Endothelial cell (in vitro differentiated cells): ENCODE measurements at regions not wholly inside any gene's neighbourhood (a gene's known extent, or its start where the extent isn't known, plus 50 kb on each side); places are given as distances from the start of the nearest gene placed in this dataset.

Experiments used
- DNase-seq: peaks from one replicate; pipeline ENCODE4 v3.0.0; 2021; ENCODE audit warnings: low spot score
- H3K27ac Mint-ChIP-seq: one replicate; pipeline ENCODE4 v1.8.0; 2021; ENCODE audit warnings: mixed read lengths, inconsistent platforms; ENCODE audit not compliant: unreplicated experiment
- H3K27me3 Mint-ChIP-seq: one replicate; pipeline ENCODE4 v1.8.0; 2021; ENCODE audit warnings: mild to moderate bottlenecking, moderate library complexity, mixed read lengths, inconsistent platforms; ENCODE audit not compliant: unreplicated experiment
- H3K36me3 Mint-ChIP-seq: one replicate; pipeline ENCODE4 v1.8.0; 2021; ENCODE audit warnings: mild to moderate bottlenecking, low read depth, mixed read lengths, inconsistent platforms; ENCODE audit not compliant: unreplicated experiment
- H3K4me1 Mint-ChIP-seq: one replicate; pipeline ENCODE4 v1.8.0; 2021; ENCODE audit warnings: mild to moderate bottlenecking, mixed read lengths, inconsistent platforms; ENCODE audit not compliant: unreplicated experiment
- H3K4me3 Mint-ChIP-seq: one replicate; pipeline ENCODE4 v1.8.0; 2021; ENCODE audit warnings: mild to moderate bottlenecking, mixed read lengths, inconsistent platforms; ENCODE audit not compliant: unreplicated experiment
- H3K9me3 Mint-ChIP-seq: one replicate; pipeline ENCODE4 v1.8.0; 2021; ENCODE audit warnings: mixed read lengths, inconsistent platforms; ENCODE audit not compliant: unreplicated experiment
- TF ChIP-seq, protein P1 (sequence below): fragments of 200-600 bp; sonication (generic); IDR thresholded peaks from one replicate; pipeline ENCODE4 v1.5.0; 2021; ENCODE audit warnings: antibody characterized with exemption; ENCODE audit not compliant: unreplicated experiment

- Mint-ChIP-seq H3K36me3 (no peaks in the 10 kb centered on the region), H3K4me3 (no peak overlapping the region), H3K27me3 (no peaks in the 10 kb centered on the region), H3K27ac (no peak overlapping the region), H3K4me1 (no peaks in the 10 kb centered on the region), H3K9me3 (no peaks in the 10 kb centered on the region)
- no peak for DNase-seq
- TF ChIP-seq, protein P1, sequence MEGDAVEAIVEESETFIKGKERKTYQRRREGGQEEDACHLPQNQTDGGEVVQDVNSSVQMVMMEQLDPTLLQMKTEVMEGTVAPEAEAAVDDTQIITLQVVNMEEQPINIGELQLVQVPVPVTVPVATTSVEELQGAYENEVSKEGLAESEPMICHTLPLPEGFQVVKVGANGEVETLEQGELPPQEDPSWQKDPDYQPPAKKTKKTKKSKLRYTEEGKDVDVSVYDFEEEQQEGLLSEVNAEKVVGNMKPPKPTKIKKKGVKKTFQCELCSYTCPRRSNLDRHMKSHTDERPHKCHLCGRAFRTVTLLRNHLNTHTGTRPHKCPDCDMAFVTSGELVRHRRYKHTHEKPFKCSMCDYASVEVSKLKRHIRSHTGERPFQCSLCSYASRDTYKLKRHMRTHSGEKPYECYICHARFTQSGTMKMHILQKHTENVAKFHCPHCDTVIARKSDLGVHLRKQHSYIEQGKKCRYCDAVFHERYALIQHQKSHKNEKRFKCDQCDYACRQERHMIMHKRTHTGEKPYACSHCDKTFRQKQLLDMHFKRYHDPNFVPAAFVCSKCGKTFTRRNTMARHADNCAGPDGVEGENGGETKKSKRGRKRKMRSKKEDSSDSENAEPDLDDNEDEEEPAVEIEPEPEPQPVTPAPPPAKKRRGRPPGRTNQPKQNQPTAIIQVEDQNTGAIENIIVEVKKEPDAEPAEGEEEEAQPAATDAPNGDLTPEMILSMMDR, result no peak
These were observed 441.9 kb upstream of the ADGRL4 start for GRCh38 chr1:79448426-79448825.

DNA sequence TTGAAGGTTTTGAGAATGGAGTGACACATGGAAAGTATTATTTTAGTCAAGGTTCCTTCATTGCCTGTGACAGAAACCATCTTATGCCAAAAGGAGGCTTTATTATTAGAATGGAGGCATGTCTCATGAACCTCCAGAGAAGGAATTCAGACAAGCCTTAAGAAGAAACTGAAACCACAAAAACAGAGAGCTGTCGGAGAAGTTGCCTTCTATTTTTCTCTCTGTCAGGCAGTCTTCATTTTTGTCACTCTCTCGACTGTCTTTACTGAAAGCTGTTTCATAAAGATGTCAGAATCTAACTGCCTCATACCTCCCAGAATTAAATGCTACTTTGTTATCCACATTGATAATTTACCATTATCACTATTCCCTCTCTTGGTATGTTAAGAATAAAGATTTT is 434.7 kb upstream of the ADGRL4 start:
- no peak for DNase-seq
- Mint-ChIP-seq H3K27ac (no peak overlapping the region), H3K4me3 (no peak overlapping the region)

DNA sequence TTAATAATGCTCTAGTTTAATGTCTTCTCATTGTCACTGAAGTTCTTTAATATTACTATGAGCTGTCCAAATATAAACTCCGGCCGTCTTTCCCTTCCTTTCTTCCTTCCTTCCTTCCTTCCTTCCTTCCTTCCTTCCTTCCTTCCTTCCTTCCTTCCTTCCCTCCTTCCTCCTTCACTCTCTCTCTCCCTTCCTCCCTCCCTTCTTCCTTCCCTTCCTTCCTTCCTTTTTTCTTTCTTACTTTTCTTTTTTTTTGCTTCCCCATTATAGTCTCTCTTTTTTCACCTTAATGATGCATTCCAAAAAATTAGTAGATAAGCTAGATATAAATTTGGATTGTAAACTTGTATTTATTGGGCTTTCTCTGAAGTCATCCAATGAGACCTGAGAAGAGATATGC is 431.0 kb upstream of the ADGRL4 start:
- Mint-ChIP-seq H3K4me3 (no peak overlapping the region), H3K9me3 (no peaks in the 10 kb centered on the region), H3K27ac (no peak overlapping the region), H3K4me1 (no peaks in the 10 kb centered on the region), H3K27me3 (no peaks in the 10 kb centered on the region), H3K36me3 (no peaks in the 10 kb centered on the region)
- no peak for DNase-seq
- TF ChIP-seq, protein P1, result no peak

More for the DNA sequence above, 434.7 kb upstream of the ADGRL4 start:
- Mint-ChIP-seq H3K9me3 (no peaks in the 10 kb centered on the region), H3K27me3 (no peaks in the 10 kb centered on the region), H3K4me1 (no peaks in the 10 kb centered on the region), H3K36me3 (no peaks in the 10 kb centered on the region)
- TF ChIP-seq, protein P1, result no peak

DNA sequence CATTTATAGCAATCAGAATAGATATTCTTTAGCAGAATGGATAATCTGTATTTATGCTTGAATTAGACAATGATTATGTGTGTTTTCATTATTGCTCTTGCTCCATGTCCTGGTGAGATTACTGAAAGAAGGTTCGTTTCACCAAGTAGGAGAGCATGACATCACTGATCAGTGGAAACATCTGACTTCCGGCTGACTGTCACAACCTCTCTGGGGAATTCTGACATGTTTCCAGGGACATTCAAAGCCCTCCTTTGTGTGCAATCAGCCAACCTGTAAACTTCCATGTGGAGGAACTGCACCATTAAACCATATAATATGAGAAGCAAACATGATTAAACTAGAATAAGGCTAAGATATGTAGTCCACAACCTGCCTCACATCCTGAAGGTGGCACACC is 424.8 kb upstream of the ADGRL4 start:
- H3K9me3 Mint-ChIP-seq, result no peaks in the 10 kb centered on the region
- TF ChIP-seq, protein P1, result no peak
- no peaks in the 10 kb centered on the region for H3K36me3 Mint-ChIP-seq
- no peak overlapping the region for H3K4me3 Mint-ChIP-seq
- no peak for DNase-seq
- H3K4me1 Mint-ChIP-seq, result no peaks in the 10 kb centered on the region
- no peak overlapping the region for H3K27ac Mint-ChIP-seq
- no peaks in the 10 kb centered on the region for H3K27me3 Mint-ChIP-seq

- Mint-ChIP-seq H3K27me3 (no peaks in the 10 kb centered on the region), H3K36me3 (no peaks in the 10 kb centered on the region), H3K27ac (no peak overlapping the region), H3K4me3 (no peak overlapping the region), H3K9me3 (no peaks in the 10 kb centered on the region), H3K4me1 (no peaks in the 10 kb centered on the region)
- TF ChIP-seq, protein P1, result no peak
- no peak for DNase-seq
These were observed 423.9 kb upstream of the ADGRL4 start for GRCh38 chr1:79430437-79430836.
